EL (cell line): ENCODE measurements at regions not wholly inside any gene's neighbourhood (a gene's known extent, or its start where the extent isn't known, plus 50 kb on each side); places are given as distances from the start of the nearest gene placed in this dataset.

Source experiments
- DNase-seq: peaks from one replicate; pipeline ENCODE4 v3.0.0-alpha.2; 2016

GRCh38 chr2:151029406-151030157 is 232.1 kb downstream of the RBM43 start:
- DNase-seq, result peak; percentile 82

- DNase-seq, result no peak
These were observed 232.9 kb downstream of the RBM43 start for GRCh38 chr2:151028691-151029176.

GRCh38 chr2:151027151-151027550 is 234.5 kb downstream of the RBM43 start:
- no peak for DNase-seq

GRCh38 chr2:151025816-151026215 is 235.8 kb downstream of the RBM43 start:
- DNase-seq, result no peak

- DNase-seq, result no peak
These were observed 236.9 kb downstream of the RBM43 start for GRCh38 chr2:151024696-151025251.

- DNase-seq, result no peak
These were observed 239.8 kb downstream of the RBM43 start for GRCh38 chr2:151021747-151022452.

GRCh38 chr2:151020411-151020810 is 241.3 kb downstream of the RBM43 start:
- DNase-seq, result no peak

- DNase-seq, result no peak
These were observed 252.1 kb downstream of the RBM43 start for GRCh38 chr2:151009437-151010175.

GRCh38 chr2:151007365-151007764 is 254.3 kb downstream of the RBM43 start:
- no peak for DNase-seq

GRCh38 chr2:151002959-151003600 is 258.6 kb downstream of the RBM43 start:
- no peak for DNase-seq

- peak; percentile 1 for DNase-seq
These were observed 263.8 kb downstream of the RBM43 start for GRCh38 chr2:150997702-150998440.

GRCh38 chr2:150997066-150997465 is 264.6 kb downstream of the RBM43 start:
- DNase-seq, result no peak

- DNase-seq, result no peak
These were observed 267.6 kb downstream of the RBM43 start for GRCh38 chr2:150994076-150994475.

- DNase-seq, result no peak
These were observed 271.7 kb downstream of the RBM43 start for GRCh38 chr2:150989969-150990368.

- DNase-seq, result no peak
These were observed 275.9 kb downstream of the RBM43 start for GRCh38 chr2:150985741-150986140.

- no peak for DNase-seq
These were observed 278.3 kb downstream of the RBM43 start for GRCh38 chr2:150983314-150983897.

- peak; percentile 1 for DNase-seq
These were observed 279.8 kb downstream of the RBM43 start for GRCh38 chr2:150981826-150982225.

- no peak for DNase-seq
These were observed 283.6 kb downstream of the RBM43 start for GRCh38 chr2:150978053-150978452.

GRCh38 chr2:150977296-150977695 is 284.4 kb downstream of the RBM43 start:
- no peak for DNase-seq

GRCh38 chr2:150976604-150977003 is 285.1 kb downstream of the RBM43 start:
- DNase-seq, result no peak

- no peak for DNase-seq
These were observed 286.8 kb downstream of the RBM43 start for GRCh38 chr2:150974864-150975263.

- DNase-seq, result no peak
These were observed 287.4 kb downstream of the RBM43 start for GRCh38 chr2:150974234-150974633.
